ENCODE measurements at regions not wholly inside any gene's neighbourhood (a gene's known extent, or its start where the extent isn't known, plus 50 kb on each side); places are given as distances from the start of the nearest gene placed in this dataset.
"Not testable (repeated sequence)": the region's sequence is repeated elsewhere in the genome, so short reads cannot be mapped to it uniquely, and the experiment has no call there.

DNA sequence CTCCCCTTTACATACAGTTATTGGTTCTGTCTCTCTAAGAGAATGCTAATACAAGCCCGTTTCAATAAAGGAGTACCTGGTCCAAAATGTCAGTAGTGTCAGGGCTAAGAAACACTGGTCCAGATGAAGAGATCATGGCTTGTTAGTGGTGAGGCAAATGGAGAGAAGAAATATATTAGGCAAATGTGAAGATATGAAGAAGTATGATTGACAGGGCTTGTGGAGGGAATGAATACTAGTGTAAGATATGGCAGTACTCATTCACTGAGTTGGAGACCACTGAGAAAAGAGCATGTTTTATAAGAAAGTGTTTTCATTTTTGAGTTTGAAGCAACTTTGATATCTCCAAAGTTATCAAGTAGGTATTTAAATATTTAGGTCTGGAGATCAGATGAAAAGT lies 290.5 kb upstream of the MEF2C start:
- TF ChIP-seq, protein P1, sequence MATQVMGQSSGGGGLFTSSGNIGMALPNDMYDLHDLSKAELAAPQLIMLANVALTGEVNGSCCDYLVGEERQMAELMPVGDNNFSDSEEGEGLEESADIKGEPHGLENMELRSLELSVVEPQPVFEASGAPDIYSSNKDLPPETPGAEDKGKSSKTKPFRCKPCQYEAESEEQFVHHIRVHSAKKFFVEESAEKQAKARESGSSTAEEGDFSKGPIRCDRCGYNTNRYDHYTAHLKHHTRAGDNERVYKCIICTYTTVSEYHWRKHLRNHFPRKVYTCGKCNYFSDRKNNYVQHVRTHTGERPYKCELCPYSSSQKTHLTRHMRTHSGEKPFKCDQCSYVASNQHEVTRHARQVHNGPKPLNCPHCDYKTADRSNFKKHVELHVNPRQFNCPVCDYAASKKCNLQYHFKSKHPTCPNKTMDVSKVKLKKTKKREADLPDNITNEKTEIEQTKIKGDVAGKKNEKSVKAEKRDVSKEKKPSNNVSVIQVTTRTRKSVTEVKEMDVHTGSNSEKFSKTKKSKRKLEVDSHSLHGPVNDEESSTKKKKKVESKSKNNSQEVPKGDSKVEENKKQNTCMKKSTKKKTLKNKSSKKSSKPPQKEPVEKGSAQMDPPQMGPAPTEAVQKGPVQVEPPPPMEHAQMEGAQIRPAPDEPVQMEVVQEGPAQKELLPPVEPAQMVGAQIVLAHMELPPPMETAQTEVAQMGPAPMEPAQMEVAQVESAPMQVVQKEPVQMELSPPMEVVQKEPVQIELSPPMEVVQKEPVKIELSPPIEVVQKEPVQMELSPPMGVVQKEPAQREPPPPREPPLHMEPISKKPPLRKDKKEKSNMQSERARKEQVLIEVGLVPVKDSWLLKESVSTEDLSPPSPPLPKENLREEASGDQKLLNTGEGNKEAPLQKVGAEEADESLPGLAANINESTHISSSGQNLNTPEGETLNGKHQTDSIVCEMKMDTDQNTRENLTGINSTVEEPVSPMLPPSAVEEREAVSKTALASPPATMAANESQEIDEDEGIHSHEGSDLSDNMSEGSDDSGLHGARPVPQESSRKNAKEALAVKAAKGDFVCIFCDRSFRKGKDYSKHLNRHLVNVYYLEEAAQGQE (IDR thresholded peaks at IDR 0.05; ENCODE audit: insufficient read depth in 1 of 2, low read depth in 2 of 2, low read length in 1 of 2), result no peak
- no peak for TF ChIP-seq POLR2AphosphoS5 (IDR thresholded peaks at IDR 0.05; ENCODE audit: low read depth, low read length)
- no peak for TF ChIP-seq TCF7L2 (IDR thresholded peaks at IDR 0.05; ENCODE audit: low read depth, low read length)
- TF ChIP-seq SIN3A (IDR thresholded peaks at IDR 0.05; ENCODE audit: borderline replicate concordance, insufficient read depth, low read depth, low read length), result no peak
- TF ChIP-seq, protein P2, sequence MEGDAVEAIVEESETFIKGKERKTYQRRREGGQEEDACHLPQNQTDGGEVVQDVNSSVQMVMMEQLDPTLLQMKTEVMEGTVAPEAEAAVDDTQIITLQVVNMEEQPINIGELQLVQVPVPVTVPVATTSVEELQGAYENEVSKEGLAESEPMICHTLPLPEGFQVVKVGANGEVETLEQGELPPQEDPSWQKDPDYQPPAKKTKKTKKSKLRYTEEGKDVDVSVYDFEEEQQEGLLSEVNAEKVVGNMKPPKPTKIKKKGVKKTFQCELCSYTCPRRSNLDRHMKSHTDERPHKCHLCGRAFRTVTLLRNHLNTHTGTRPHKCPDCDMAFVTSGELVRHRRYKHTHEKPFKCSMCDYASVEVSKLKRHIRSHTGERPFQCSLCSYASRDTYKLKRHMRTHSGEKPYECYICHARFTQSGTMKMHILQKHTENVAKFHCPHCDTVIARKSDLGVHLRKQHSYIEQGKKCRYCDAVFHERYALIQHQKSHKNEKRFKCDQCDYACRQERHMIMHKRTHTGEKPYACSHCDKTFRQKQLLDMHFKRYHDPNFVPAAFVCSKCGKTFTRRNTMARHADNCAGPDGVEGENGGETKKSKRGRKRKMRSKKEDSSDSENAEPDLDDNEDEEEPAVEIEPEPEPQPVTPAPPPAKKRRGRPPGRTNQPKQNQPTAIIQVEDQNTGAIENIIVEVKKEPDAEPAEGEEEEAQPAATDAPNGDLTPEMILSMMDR (IDR thresholded peaks at IDR 0.05), result no peak
- Histone ChIP-seq H3K4me1 (ENCODE audit: control insufficient read depth, insufficient read depth, low read length) (no peaks in the 10 kb centered on the region), H3K9me3 (ENCODE audit: control insufficient read depth, insufficient read depth, low read depth, low read length) (no peaks in the 10 kb centered on the region), H3K27ac (ENCODE audit: low read length) (no peak overlapping the region), H3K36me3 (ENCODE audit: control insufficient read depth, insufficient read depth, low read length) (no peaks in the 10 kb centered on the region), H3K27me3 (ENCODE audit: control insufficient read depth, insufficient read depth, low read length) (no peaks in the 10 kb centered on the region), H3K4me3 (ENCODE audit: low read depth in 2 of 2, low read length in 2 of 2) (no peak overlapping the region)
- no peak for ATAC-seq
- POLR2A ChIA-PET, result no interaction called here
- CTCF ChIA-PET, result no interaction called here
- intact Hi-C loops (cut with micrococcal nuclease; ENCODE audit: unreplicated experiment) (no loop called here), in situ Hi-C loops (cut with HindIII; ENCODE audit: low pct_unique_long_range_greater_than_20kb, low sequenced_read_pairs) (no loop called here)
- no TSS peak for BruUV-seq (replicated peaks)
- no peak for DNase-seq (ENCODE audit: low read depth, low spot score)

DNA sequence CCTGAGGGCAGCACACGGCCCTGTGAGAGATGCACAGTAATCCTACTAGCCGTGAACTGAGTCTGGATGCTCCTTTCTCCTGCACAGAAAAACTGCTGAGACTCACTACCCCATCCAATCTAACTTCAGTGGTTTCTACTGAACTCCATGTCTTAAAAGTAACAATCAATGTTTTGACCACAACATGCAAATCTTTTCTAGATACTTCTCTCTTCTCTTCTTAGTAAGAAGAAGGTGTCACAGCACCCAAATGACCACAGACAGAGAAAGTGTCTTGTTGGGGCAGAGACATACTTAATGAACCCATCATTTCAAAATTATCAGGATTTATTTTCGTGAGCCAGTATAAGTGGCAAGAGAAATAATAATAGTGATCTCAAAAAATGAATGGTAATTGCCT lies 285.8 kb upstream of the MEF2C start:
- Histone ChIP-seq H3K9me3 (ENCODE audit: control insufficient read depth, insufficient read depth, low read depth, low read length) (no peaks in the 10 kb centered on the region), H3K4me3 (ENCODE audit: low read depth in 2 of 2, low read length in 2 of 2) (no peak overlapping the region), H3K27ac (ENCODE audit: low read length) (no peak overlapping the region), H3K27me3 (ENCODE audit: control insufficient read depth, insufficient read depth, low read length) (no peaks in the 10 kb centered on the region), H3K36me3 (ENCODE audit: control insufficient read depth, insufficient read depth, low read length) (no peaks in the 10 kb centered on the region), H3K4me1 (ENCODE audit: control insufficient read depth, insufficient read depth, low read length) (no peaks in the 10 kb centered on the region)
- BruUV-seq (replicated peaks), result no TSS peak
- in situ Hi-C loops (cut with HindIII; ENCODE audit: low pct_unique_long_range_greater_than_20kb, low sequenced_read_pairs) (no loop called here), intact Hi-C loops (cut with micrococcal nuclease; ENCODE audit: unreplicated experiment) (no loop called here)
- TF ChIP-seq POLR2AphosphoS5 (IDR thresholded peaks at IDR 0.05; ENCODE audit: low read depth, low read length), result no peak
- no peak for DNase-seq (ENCODE audit: low read depth, low spot score)
- ChIA-PET POLR2A (no interaction called here), CTCF (no interaction called here)
- ATAC-seq, result no peak

DNA sequence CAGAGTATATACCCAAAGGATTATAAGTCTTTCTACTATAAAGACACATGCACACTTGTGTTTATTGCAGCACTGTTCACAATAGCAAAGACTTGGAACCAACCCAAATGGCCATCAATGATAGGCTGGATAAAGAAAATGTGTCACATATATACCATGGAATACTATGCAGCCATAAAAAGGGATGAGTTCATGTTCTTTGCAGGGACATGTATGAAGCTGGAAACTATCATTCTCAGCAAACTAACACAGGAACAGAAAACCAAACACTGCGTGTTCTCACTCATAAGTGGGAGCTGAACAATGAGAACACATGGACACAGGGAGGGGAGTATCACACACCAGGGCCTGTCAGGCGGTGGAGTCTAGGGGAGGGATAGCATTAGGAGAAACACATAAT lies 281.7 kb upstream of the MEF2C start:
- BruUV-seq (replicated peaks); H3K36me3 ChIP-seq (ENCODE audit: control insufficient read depth, insufficient read depth, low read length); in situ Hi-C loops (cut with HindIII; ENCODE audit: low pct_unique_long_range_greater_than_20kb, low sequenced_read_pairs); H3K4me3 ChIP-seq (ENCODE audit: low read depth in 2 of 2, low read length in 2 of 2); H3K27me3 ChIP-seq (ENCODE audit: control insufficient read depth, insufficient read depth, low read length); POLR2A ChIA-PET; DNase-seq (ENCODE audit: low read depth, low spot score); CTCF ChIA-PET; intact Hi-C loops (cut with micrococcal nuclease; ENCODE audit: unreplicated experiment); H3K4me1 ChIP-seq (ENCODE audit: control insufficient read depth, insufficient read depth, low read length); ATAC-seq; H3K9me3 ChIP-seq (ENCODE audit: control insufficient read depth, insufficient read depth, low read depth, low read length); H3K27ac ChIP-seq (ENCODE audit: low read length): not testable (repeated sequence)
